Sigmoid colon (tissue), 4 donors: ENCODE measurements at regions not wholly inside any gene's neighbourhood (a gene's known extent, or its start where the extent isn't known, plus 50 kb on each side); places are given as distances from the start of the nearest gene placed in this dataset.

Experiments
- CTCF ChIP-seq, 4 experiments: fragments of 450-650 bp in 3 of 4; fragments of 200-600 bp in 1 of 4; IDR thresholded peaks; one replicate each; pipeline ENCODE4 v1.5.1; 2016 to 2019; ENCODE audit warnings: antibody characterized with exemption in 4 of 4, mild to moderate bottlenecking in 3 of 4, moderate library complexity in 2 of 4
- EP300 ChIP-seq, 4 donors: sonication (generic); formaldehyde crosslinking; IDR thresholded peaks; one replicate each; pipeline ENCODE4 v1.6.1; 2017; ENCODE audit warnings: antibody characterized with exemption in 4 of 4
- POLR2A ChIP-seq, 2 donors: fragments of 450-650 bp; IDR thresholded peaks; one replicate each; pipeline ENCODE4 v1.6.1; 2016; ENCODE audit warnings: antibody characterized with exemption in 2 of 2, mild to moderate bottlenecking in 2 of 2, moderate library complexity in 2 of 2
- POLR2AphosphoS5 ChIP-seq, 4 donors: sonication (generic); formaldehyde crosslinking; IDR thresholded peaks; one replicate each; pipeline ENCODE4 v1.6.1; 2017; ENCODE audit warnings: antibody characterized with exemption in 4 of 4

GRCh38 chrX:7545564-7545963 is 297.4 kb upstream of the VCX start:
- TF ChIP-seq POLR2A (IDR thresholded peaks at IDR 0.05) (no peak), POLR2AphosphoS5 (IDR thresholded peaks at IDR 0.05) (no peak), CTCF (IDR thresholded peaks at IDR 0.05) (no peak), EP300 (IDR thresholded peaks at IDR 0.05) (no peak)
